Fibroblast of mammary gland (primary cell): ENCODE measurements at regions not wholly inside any gene's neighbourhood (a gene's known extent, or its start where the extent isn't known, plus 50 kb on each side); places are given as distances from the start of the nearest gene placed in this dataset.
"Not testable (repeated sequence)": the region's sequence is repeated elsewhere in the genome, so short reads cannot be mapped to it uniquely, and the experiment has no call there.

Experiments used
- DNase-seq: peaks from one replicate; pipeline ENCODE4 v3.0.0-alpha.2; 2010; ENCODE audit warnings: low read depth
- H3K4me3 ChIP-seq: 2 replicates; pipeline ENCODE4 v1.5.1; 2011; ENCODE audit warnings: low read depth, mild to moderate bottlenecking, low read length, moderate library complexity; ENCODE audit not compliant: control insufficient read depth
- CTCF ChIP-seq: conservative IDR thresholded peaks from 2 replicates; pipeline ENCODE4 v1.5.1; 2011; ENCODE audit warnings: low read depth, low read length, inconsistent platforms; ENCODE audit not compliant: control insufficient read depth, insufficient read depth

DNA sequence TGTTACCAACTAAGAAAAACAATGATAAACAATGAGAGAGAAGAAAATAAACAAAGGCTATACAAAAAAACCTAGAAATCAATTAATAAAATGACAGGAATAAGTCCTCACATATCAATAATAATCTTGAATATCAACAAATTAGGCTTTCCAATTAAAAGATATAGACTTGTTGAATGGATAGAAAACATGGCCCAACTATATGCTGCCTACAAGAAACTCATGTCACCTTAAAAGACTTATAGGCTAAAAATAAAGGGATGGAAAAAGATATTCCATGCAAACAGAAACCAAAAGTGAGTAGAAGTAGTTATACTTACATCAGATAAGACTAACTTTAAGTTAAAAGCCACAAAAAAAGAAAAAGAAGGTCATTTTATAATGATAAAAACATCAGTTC lies 183.9 kb downstream of the MYRFL start:
- DNase-seq, result no peak
- TF ChIP-seq CTCF, result no peak
- H3K4me3 ChIP-seq, result no peak overlapping the region

DNA sequence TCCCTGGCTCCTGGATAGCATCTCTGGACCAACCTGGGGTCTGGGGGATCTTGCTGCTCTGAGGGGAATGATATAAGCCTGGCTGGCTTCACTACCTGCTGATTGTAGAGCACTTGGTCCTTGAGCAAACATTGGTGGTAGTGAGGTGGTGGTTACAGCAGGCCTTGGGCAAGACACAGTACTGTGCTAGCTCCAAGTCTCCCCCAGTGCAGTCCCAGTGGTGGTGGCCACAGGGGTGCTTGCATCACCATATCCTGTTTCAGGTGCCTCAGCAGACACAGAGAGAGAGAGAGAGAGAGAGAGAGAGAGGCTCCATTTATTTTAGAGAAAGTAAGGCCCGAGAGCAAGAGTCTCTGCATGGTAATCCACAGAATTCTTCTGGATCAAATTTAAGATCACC lies 186.3 kb downstream of the MYRFL start:
- no peak for DNase-seq
- no peak overlapping the region for H3K4me3 ChIP-seq
- no peak for TF ChIP-seq CTCF

- DNase-seq, H3K4me3 ChIP-seq: not testable (repeated sequence)
Observed at GRCh38 chr12:70013016-70013415, 188.0 kb downstream of the MYRFL start.

GRCh38 chr12:70028515-70028914 lies 203.5 kb downstream of the MYRFL start:
- no peak overlapping the region for H3K4me3 ChIP-seq
- no peak for TF ChIP-seq CTCF
- no peak for DNase-seq

GRCh38 chr12:70028918-70029317 lies 203.9 kb downstream of the MYRFL start:
- H3K4me3 ChIP-seq, result no peak overlapping the region
- no peak for TF ChIP-seq CTCF
- DNase-seq, result no peak

DNA sequence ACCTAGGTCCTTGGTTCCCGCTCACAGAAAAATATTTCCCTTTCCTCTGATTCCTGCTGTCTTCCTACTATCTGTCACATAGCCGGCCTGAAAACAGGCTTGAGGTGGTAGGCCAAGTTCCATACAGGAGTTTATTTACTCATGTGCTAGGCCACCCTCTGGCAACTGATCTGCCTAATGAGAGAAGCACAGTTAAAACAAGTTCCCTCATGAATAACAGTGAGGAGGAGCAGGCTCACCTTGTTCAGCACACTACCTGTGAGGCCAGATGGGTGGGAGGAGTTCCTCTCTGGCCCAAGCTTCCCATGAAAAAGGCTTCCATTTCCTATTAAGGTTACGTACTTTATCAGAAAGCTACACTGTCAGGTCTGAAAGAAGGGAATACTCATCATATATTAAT lies 206.0 kb downstream of the MYRFL start:
- no peak for DNase-seq
- H3K4me3 ChIP-seq, result no peak overlapping the region
- no peak for TF ChIP-seq CTCF

DNA sequence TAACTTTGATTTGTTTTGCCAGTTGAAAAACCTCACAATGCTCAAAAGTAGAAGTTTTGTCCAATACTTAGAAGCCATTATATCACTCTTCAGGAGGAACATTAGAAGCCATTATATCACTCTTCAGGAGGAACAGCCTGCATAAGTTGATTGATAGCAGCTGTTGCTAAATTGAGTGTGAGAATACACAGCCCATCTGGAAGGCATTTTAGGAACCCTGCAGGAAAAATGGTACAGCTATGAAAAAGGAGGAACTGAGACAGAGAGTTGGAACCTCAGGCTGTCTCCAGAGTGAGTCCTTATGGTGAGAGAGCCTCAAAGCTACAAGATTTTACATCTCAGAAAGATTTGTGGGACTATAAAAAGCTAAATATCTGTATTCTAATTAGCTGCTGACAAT lies 207.0 kb downstream of the MYRFL start:
- no peak for TF ChIP-seq CTCF
- peak; percentile 37 for DNase-seq
- no peak overlapping the region for H3K4me3 ChIP-seq

DNA sequence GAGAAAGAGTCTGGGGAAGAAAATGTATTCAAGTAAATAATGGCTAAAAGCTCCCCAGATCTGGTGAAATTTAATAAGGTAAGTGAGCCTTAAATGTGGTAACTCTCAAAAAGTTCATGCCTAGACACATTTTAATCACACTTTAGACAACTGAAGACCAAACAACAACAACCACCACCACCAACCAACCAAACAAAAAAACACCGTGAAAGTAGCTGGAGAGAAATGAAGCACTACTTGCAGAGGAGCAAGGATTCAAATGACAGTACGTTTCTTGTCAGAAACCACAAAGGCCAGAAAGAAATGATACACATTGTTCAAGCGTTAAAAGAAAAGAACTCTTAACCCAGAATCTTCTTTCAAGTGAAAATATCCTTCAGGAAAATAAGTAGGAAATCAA lies 208.3 kb downstream of the MYRFL start:
- no peak for TF ChIP-seq CTCF
- no peak for DNase-seq
- no peak overlapping the region for H3K4me3 ChIP-seq
